H9 (cell line): ENCODE measurements at regions not wholly inside any gene's neighbourhood (a gene's known extent, or its start where the extent isn't known, plus 50 kb on each side); places are given as distances from the start of the nearest gene placed in this dataset.

Experiments used
- DNase-seq: peaks from one replicate; pipeline ENCODE4 v3.0.0-alpha.2; 2017
- H2AFZ ChIP-seq: one replicate; pipeline ENCODE4 v1.6.1; 2013; ENCODE audit warnings: mild to moderate bottlenecking, low read length, control low read depth, moderate library complexity
- H2AK5ac ChIP-seq: 2 replicates; pipeline ENCODE4 v1.6.1; 2013; ENCODE audit warnings: low read length, control low read depth, mixed read lengths; ENCODE audit not compliant: insufficient read length
- H2BK120ac ChIP-seq: one replicate; pipeline ENCODE4 v1.6.1; 2013; ENCODE audit warnings: low read depth, mild to moderate bottlenecking, low read length, control low read depth, inconsistent platforms; ENCODE audit not compliant: poor library complexity, severe bottlenecking
- H2BK12ac ChIP-seq: 2 replicates; pipeline ENCODE4 v1.6.1; 2013; ENCODE audit warnings: low read length, control low read depth, mixed read lengths, low read depth; ENCODE audit not compliant: insufficient read length
- H2BK15ac ChIP-seq: 2 replicates; pipeline ENCODE4 v1.6.1; 2013; ENCODE audit warnings: low read depth, low read length, control low read depth
- H2BK20ac ChIP-seq: one replicate; pipeline ENCODE4 v1.6.1; 2013; ENCODE audit warnings: low read depth, mild to moderate bottlenecking, low read length, control low read depth, inconsistent platforms; ENCODE audit not compliant: poor library complexity, severe bottlenecking
- H2BK5ac ChIP-seq: 2 replicates; pipeline ENCODE4 v1.6.1; 2013; ENCODE audit warnings: low read length, control low read depth, mixed read lengths; ENCODE audit not compliant: insufficient read length
- H3K14ac ChIP-seq: 2 replicates; pipeline ENCODE4 v1.6.1; 2013; ENCODE audit warnings: low read length, control low read depth; ENCODE audit not compliant: insufficient read depth
- H3K18ac ChIP-seq: 2 replicates; pipeline ENCODE4 v1.6.1; 2013; ENCODE audit warnings: low read depth, mild to moderate bottlenecking, mixed read lengths, low read length, control low read depth; ENCODE audit not compliant: insufficient read length
- H3K23ac ChIP-seq: 2 replicates; pipeline ENCODE4 v1.6.1; 2013; ENCODE audit warnings: low read length, control low read depth, mixed read lengths, low read depth; ENCODE audit not compliant: insufficient read length
- H3K23me2 ChIP-seq: 2 replicates; pipeline ENCODE4 v1.6.1; 2013; ENCODE audit warnings: low read depth, mild to moderate bottlenecking, mixed read lengths, low read length, control low read depth; ENCODE audit not compliant: insufficient read length, poor library complexity, severe bottlenecking
- H3K27ac ChIP-seq: 2 replicates; pipeline ENCODE4 v1.5.1; 2013; ENCODE audit warnings: low read length, control low read depth, mixed read lengths, low read depth; ENCODE audit not compliant: insufficient read length
- H3K27me3 ChIP-seq: 2 replicates; pipeline ENCODE4 v1.6.1; 2013; ENCODE audit warnings: low read length, control low read depth, inconsistent platforms; ENCODE audit not compliant: insufficient read depth
- H3K4ac ChIP-seq: 2 replicates; pipeline ENCODE4 v1.6.1; 2013; ENCODE audit warnings: low read depth, mild to moderate bottlenecking, control low read depth, inconsistent platforms, low read length, moderate library complexity
- H3K4me1 ChIP-seq: 2 replicates; pipeline ENCODE4 v1.6.1; 2013; ENCODE audit warnings: low read length, control low read depth, inconsistent platforms; ENCODE audit not compliant: insufficient read depth
- H3K4me2 ChIP-seq: 2 replicates; pipeline ENCODE4 v1.6.1; 2013; ENCODE audit warnings: low read length, control low read depth, mixed read lengths; ENCODE audit not compliant: insufficient read length, insufficient read depth
- H3K56ac ChIP-seq: 2 replicates; pipeline ENCODE4 v1.6.1; 2013; ENCODE audit warnings: low read depth, mild to moderate bottlenecking, mixed read lengths, low read length, control low read depth; ENCODE audit not compliant: insufficient read length
- H3K79me1 ChIP-seq: 2 replicates; pipeline ENCODE4 v1.6.1; 2013; ENCODE audit warnings: low read depth, mild to moderate bottlenecking, moderate library complexity, low read length, control low read depth, inconsistent platforms; ENCODE audit not compliant: insufficient read depth, poor library complexity, severe bottlenecking
- H3K79me2 ChIP-seq: 2 replicates; pipeline ENCODE4 v1.6.1; 2013; ENCODE audit warnings: low read length, control low read depth, inconsistent platforms; ENCODE audit not compliant: insufficient read depth
- H3K9ac ChIP-seq: 2 replicates; pipeline ENCODE4 v1.6.1; 2013; ENCODE audit warnings: low read length, control low read depth, mixed read lengths; ENCODE audit not compliant: insufficient read length; ENCODE audit errors: extremely low read depth
- H3K9me3 ChIP-seq: one replicate; pipeline ENCODE4 v1.6.1; 2013; ENCODE audit warnings: low read depth, low read length, inconsistent platforms; ENCODE audit not compliant: control insufficient read depth
- H3T11ph ChIP-seq: one replicate; pipeline ENCODE4 v1.6.1; 2013; ENCODE audit warnings: mild to moderate bottlenecking, low read length, control low read depth, inconsistent platforms
- H4K20me1 ChIP-seq: one replicate; pipeline ENCODE4 v1.6.1; 2013; ENCODE audit not compliant: control insufficient read depth, insufficient read length, insufficient read depth
- H4K5ac ChIP-seq: 2 replicates; pipeline ENCODE4 v1.6.1; 2013; ENCODE audit warnings: low read depth, mild to moderate bottlenecking, mixed read lengths, low read length, control low read depth; ENCODE audit not compliant: insufficient read length
- H4K8ac ChIP-seq: replicated peaks from 2 replicates; pipeline ENCODE4 v1.6.1; 2013; ENCODE audit warnings: low read length, control low read depth, mixed read lengths, low read depth; ENCODE audit not compliant: insufficient read length
- H4K91ac ChIP-seq: 2 replicates; pipeline ENCODE4 v1.6.1; 2013; ENCODE audit warnings: low read depth, mild to moderate bottlenecking, moderate library complexity, mixed read lengths, low read length, control low read depth; ENCODE audit not compliant: insufficient read length
- H3K27ac Mint-ChIP-seq, 3 experiments: 2 replicates in 2 of 3; 3 replicates in 1 of 3; pipeline ENCODE4 v1.8.0; 2020 to 2021; ENCODE audit warnings: mixed read lengths in 3 of 3, mild to moderate bottlenecking in 1 of 3, moderate library complexity in 1 of 3
- H3K27me3 Mint-ChIP-seq: 2 replicates; pipeline ENCODE4 v1.8.0; 2021; ENCODE audit warnings: low read depth, mild to moderate bottlenecking, moderate library complexity, mixed read lengths
- H3K36me3 Mint-ChIP-seq, 3 experiments: 2 replicates in 2 of 3; 3 replicates in 1 of 3; pipeline ENCODE4 v1.8.0; 2020 to 2021; ENCODE audit warnings: low read depth in 3 of 3, mixed read lengths in 3 of 3; ENCODE audit not compliant: insufficient read depth in 1 of 3
- H3K4me1 Mint-ChIP-seq, 2 experiments: 2 replicates each; pipeline ENCODE4 v1.8.0; 2020; ENCODE audit warnings: mixed read lengths in 2 of 2
- H3K4me3 Mint-ChIP-seq, 2 experiments: 2 replicates in 1 of 2; 3 replicates in 1 of 2; pipeline ENCODE4 v1.8.0; 2020 to 2021; ENCODE audit warnings: mild to moderate bottlenecking in 2 of 2, mixed read lengths in 2 of 2, moderate library complexity in 1 of 2
- H3K9me3 Mint-ChIP-seq, 2 experiments: 2 replicates in 1 of 2; 3 replicates in 1 of 2; pipeline ENCODE4 v1.8.0; 2020; ENCODE audit warnings: mild to moderate bottlenecking in 2 of 2, mixed read lengths in 2 of 2, moderate library complexity in 1 of 2
- WGBS: extraction: QIAGEN DNeasy Blood & Tissue Kit; methylation state at CpG from one replicate; pipeline ENCODE4 v1.1.7; 2013; ENCODE audit warnings: missing lambda C conversion rate, low lambda C conversion rate, mixed read lengths; ENCODE audit not compliant: insufficient read length; ENCODE audit errors: extremely low coverage; 5-methylcytosine and 5-hydroxymethylcytosine counted together
- TF ChIP-seq, protein P1 (sequence below): fragments of 200-600 bp; sonication (generic); conservative IDR thresholded peaks from 3 replicates; pipeline ENCODE4 v1.8.0; 2021; ENCODE audit warnings: antibody characterized with exemption, mild to moderate bottlenecking

- no peak overlapping the region for H3K4me2 ChIP-seq
These were observed 276.9 kb downstream of the TCF7L2 start for GRCh38 chr10:113226831-113227445.

More at GRCh38 chr10:113226831-113227445, 276.9 kb downstream of the TCF7L2 start:
- H4K20me1 ChIP-seq: no peaks in the 10 kb centered on the region
- no peaks in the 10 kb centered on the region for H3K79me2 ChIP-seq
- no peaks in the 10 kb centered on the region for H3K9me3 ChIP-seq
- H3K4me3 Mint-ChIP-seq: no peak overlapping the region
- H3K56ac ChIP-seq: no peak overlapping the region
- H4K91ac ChIP-seq: no peak overlapping the region
- no peaks in the 10 kb centered on the region; a peak in 1 of 5 replicates for H3K9me3 Mint-ChIP-seq
- H3K27me3 Mint-ChIP-seq: peaks cover 23% of the 10 kb centered on the region
- H3K27me3 ChIP-seq: no peaks in the 10 kb centered on the region
- no peak overlapping the region for H3K4ac ChIP-seq
- no peak overlapping the region for H2BK12ac ChIP-seq
- H3K4me1 ChIP-seq: peaks cover 5% of the 10 kb centered on the region
- H2BK120ac ChIP-seq: no peak overlapping the region
- no peak overlapping the region for H3K18ac ChIP-seq
- no peaks in the 10 kb centered on the region for H3K79me1 ChIP-seq
- no peak overlapping the region for H3K9ac ChIP-seq
- no peak overlapping the region for H2AK5ac ChIP-seq
- H2BK15ac ChIP-seq: no peak overlapping the region
- H3K23me2 ChIP-seq: no peaks in the 10 kb centered on the region
- no peak overlapping the region for H3K27ac Mint-ChIP-seq
- no CpG with 5 or more reads among the region's 8 CpGs for WGBS
- H3K4me1 Mint-ChIP-seq: peaks cover 10 to 14% of the 10 kb centered on the region in 2 experiments
- no peak overlapping the region for H2BK20ac ChIP-seq
- no peak overlapping the region for H3T11ph ChIP-seq
- no peak for DNase-seq
- no peak overlapping the region for H3K14ac ChIP-seq
- no peak overlapping the region for H2AFZ ChIP-seq
- no peak overlapping the region for H3K23ac ChIP-seq
- no peak overlapping the region for H2BK5ac ChIP-seq
- no peak overlapping the region for H4K8ac ChIP-seq
- no peak overlapping the region for H3K27ac ChIP-seq
- no peaks in the 10 kb centered on the region for H3K36me3 Mint-ChIP-seq
- no peak overlapping the region for H4K5ac ChIP-seq
- TF ChIP-seq, protein P1, sequence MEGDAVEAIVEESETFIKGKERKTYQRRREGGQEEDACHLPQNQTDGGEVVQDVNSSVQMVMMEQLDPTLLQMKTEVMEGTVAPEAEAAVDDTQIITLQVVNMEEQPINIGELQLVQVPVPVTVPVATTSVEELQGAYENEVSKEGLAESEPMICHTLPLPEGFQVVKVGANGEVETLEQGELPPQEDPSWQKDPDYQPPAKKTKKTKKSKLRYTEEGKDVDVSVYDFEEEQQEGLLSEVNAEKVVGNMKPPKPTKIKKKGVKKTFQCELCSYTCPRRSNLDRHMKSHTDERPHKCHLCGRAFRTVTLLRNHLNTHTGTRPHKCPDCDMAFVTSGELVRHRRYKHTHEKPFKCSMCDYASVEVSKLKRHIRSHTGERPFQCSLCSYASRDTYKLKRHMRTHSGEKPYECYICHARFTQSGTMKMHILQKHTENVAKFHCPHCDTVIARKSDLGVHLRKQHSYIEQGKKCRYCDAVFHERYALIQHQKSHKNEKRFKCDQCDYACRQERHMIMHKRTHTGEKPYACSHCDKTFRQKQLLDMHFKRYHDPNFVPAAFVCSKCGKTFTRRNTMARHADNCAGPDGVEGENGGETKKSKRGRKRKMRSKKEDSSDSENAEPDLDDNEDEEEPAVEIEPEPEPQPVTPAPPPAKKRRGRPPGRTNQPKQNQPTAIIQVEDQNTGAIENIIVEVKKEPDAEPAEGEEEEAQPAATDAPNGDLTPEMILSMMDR: no peak
